ENCODE measurements at regions not wholly inside any gene's neighbourhood (a gene's known extent, or its start where the extent isn't known, plus 50 kb on each side); places are given as distances from the start of the nearest gene placed in this dataset.

GRCh38 chr17:34416116-34416515, 53.1 kb upstream of the CCL1 start:
- ChIA-PET CTCF (no interaction called here), POLR2A (no interaction called here)
- no peak overlapping the region for H3K4me3 ChIP-seq (ENCODE audit: low read depth, low read length)
- TF ChIP-seq ZNF654 (tag by site-specific recombination; IDR thresholded peaks at IDR 0.05; ENCODE audit: low read depth) = no peak
- no peak for TF ChIP-seq ZNF768 (tag by site-specific recombination; IDR thresholded peaks at IDR 0.05)
- TF ChIP-seq ZNF510 (tag by site-specific recombination; IDR thresholded peaks at IDR 0.05; ENCODE audit: insufficient replicate concordance) = no peak
- TF ChIP-seq ZNF585B (tag by site-specific recombination; IDR thresholded peaks at IDR 0.05) = no peak
- no peak for TF ChIP-seq ZNF776 (tag by site-specific recombination; IDR thresholded peaks at IDR 0.05; ENCODE audit: borderline replicate concordance)
- TF ChIP-seq ZNF404 (tag by site-specific recombination; IDR thresholded peaks at IDR 0.05) = no peak
- no peak for TF ChIP-seq ZNF529 (tag by site-specific recombination; IDR thresholded peaks at IDR 0.05; ENCODE audit: insufficient replicate concordance)
- TF ChIP-seq ZNF133 (tag by site-specific recombination; IDR thresholded peaks at IDR 0.05) = no peak
- no peak for TF ChIP-seq ZNF704 (tag by site-specific recombination; IDR thresholded peaks at IDR 0.05)
- TF ChIP-seq, protein P1, sequence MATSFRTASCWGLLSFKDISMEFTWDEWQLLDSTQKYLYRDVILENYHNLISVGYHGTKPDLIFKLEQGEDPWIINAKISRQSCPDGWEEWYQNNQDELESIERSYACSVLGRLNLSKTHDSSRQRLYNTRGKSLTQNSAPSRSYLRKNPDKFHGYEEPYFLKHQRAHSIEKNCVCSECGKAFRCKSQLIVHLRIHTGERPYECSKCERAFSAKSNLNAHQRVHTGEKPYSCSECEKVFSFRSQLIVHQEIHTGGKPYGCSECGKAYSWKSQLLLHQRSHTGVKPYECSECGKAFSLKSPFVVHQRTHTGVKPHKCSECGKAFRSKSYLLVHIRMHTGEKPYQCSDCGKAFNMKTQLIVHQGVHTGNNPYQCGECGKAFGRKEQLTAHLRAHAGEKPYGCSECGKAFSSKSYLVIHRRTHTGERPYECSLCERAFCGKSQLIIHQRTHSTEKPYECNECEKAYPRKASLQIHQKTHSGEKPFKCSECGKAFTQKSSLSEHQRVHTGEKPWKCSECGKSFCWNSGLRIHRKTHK (tag by site-specific recombination; IDR thresholded peaks at IDR 0.05) = no peak
- TF ChIP-seq ZNF274 (IDR thresholded peaks at IDR 0.05; ENCODE audit: low read length) = no peak
- TF ChIP-seq ZNF274 (tag by site-specific recombination; IDR thresholded peaks at IDR 0.05; ENCODE audit: borderline replicate concordance) = no peak
- TF ChIP-seq ZNF175 (tag by site-specific recombination; IDR thresholded peaks at IDR 0.05) = no peak
- TF ChIP-seq GLI4 (tag by site-specific recombination; IDR thresholded peaks at IDR 0.05) = no peak
- H3K27ac ChIP-seq (ENCODE audit: extremely low read depth, low read depth, low read length) = no peak overlapping the region
- H3K9me3 ChIP-seq (ENCODE audit: control insufficient read depth, insufficient read depth, low read depth, low read length) = no peaks in the 10 kb centered on the region
- H3K36me3 ChIP-seq (ENCODE audit: control insufficient read depth in 2 of 2, insufficient read depth in 1 of 2, low read length in 2 of 2) = no peaks in the 10 kb centered on the region
- H3K4me1 ChIP-seq (ENCODE audit: control insufficient read depth, insufficient read depth, low read length) = peaks cover 2% of the 10 kb centered on the region; the same call in 1 of the 2 replicates

DNA sequence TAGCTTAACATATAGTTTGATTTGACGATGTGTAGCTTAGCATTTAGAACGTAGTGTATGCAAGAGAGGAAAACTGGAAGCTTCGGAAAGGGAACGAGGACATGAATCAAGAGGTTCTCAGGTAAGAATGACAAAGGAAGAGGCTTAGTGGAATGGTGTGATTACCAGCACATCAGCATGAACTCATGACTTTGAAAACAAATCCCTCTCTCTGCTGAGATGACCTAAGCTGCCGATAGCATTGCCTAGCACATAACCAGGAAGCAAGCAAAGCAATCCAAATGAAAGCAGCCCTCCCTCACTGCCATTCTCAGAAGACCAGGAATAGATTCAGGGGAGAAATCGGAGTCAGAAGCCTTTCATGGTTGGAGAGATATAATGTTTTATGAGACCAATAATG, 51.3 kb upstream of the CCL1 start:
- ChIA-PET POLR2A (interaction anchor here (1.0 kb wide), 1 partner anchor 10 kb away, joined by 3 read pairs; no protein-coding TSS in a partner anchor), CTCF (interaction anchor here (0.7 kb wide), 1 partner anchor 413 kb away, joined by 3 read pairs; no protein-coding TSS in a partner anchor)
- H3K27ac ChIP-seq (ENCODE audit: extremely low read depth, low read depth, low read length) = no peak overlapping the region
- H3K4me3 ChIP-seq (ENCODE audit: low read depth, low read length) = no peak overlapping the region
- H3K4me1 ChIP-seq (ENCODE audit: control insufficient read depth, insufficient read depth, low read length) = peaks cover 2% of the 10 kb centered on the region; the same call in 1 of the 2 replicates
- H3K36me3 ChIP-seq (ENCODE audit: control insufficient read depth in 2 of 2, insufficient read depth in 1 of 2, low read length in 2 of 2) = no peaks in the 10 kb centered on the region
- H3K9me3 ChIP-seq (ENCODE audit: control insufficient read depth, insufficient read depth, low read depth, low read length) = no peaks in the 10 kb centered on the region
- no peak for TF ChIP-seq ZBTB7A (tag by site-specific recombination; IDR thresholded peaks at IDR 0.05; ENCODE audit: low read depth)
- no peak for TF ChIP-seq ZNF777 (tag by site-specific recombination; IDR thresholded peaks at IDR 0.05; ENCODE audit: borderline replicate concordance)
- TF ChIP-seq ZNF223 (tag by site-specific recombination; IDR thresholded peaks at IDR 0.05) = no peak
- TF ChIP-seq ZNF596 (tag by site-specific recombination; IDR thresholded peaks at IDR 0.05) = no peak
- no peak for TF ChIP-seq SP2 (tag by site-specific recombination; IDR thresholded peaks at IDR 0.05)
- no peak for TF ChIP-seq ZNF2 (tag by site-specific recombination; IDR thresholded peaks at IDR 0.05)
- no peak for TF ChIP-seq ZNF404 (tag by site-specific recombination; IDR thresholded peaks at IDR 0.05)
- no peak for TF ChIP-seq ZNF140 (tag by site-specific recombination; IDR thresholded peaks at IDR 0.05)
- TF ChIP-seq, protein P2, sequence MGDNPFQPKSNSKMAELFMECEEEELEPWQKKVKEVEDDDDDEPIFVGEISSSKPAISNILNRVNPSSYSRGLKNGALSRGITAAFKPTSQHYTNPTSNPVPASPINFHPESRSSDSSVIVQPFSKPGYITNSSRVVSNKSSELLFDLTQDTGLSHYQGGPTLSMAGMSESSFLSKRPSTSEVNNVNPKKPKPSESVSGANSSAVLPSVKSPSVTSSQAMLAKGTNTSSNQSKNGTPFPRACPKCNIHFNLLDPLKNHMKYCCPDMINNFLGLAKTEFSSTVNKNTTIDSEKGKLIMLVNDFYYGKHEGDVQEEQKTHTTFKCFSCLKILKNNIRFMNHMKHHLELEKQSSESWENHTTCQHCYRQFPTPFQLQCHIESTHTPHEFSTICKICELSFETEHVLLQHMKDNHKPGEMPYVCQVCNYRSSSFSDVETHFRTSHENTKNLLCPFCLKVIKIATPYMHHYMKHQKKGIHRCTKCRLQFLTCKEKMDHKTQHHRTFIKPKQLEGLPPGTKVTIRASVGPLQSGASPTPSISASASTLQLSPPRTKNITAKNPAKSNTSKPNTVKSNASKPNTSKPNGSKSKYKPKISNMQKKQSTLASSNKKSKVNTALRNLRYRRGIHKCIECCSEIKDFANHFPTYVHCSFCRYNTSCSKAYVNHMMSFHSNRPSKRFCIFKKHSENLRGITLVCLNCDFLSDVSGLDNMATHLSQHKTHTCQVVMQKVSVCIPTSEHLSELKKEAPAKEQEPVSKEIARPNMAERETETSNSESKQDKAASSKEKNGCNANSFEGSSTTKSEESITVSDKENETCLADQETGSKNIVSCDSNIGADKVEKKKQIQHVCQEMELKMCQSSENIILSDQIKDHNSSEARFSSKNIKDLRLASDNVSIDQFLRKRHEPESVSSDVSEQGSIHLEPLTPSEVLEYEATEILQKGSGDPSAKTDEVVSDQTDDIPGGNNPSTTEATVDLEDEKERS (tag by site-specific recombination; IDR thresholded peaks at IDR 0.05) = no peak
- no peak for TF ChIP-seq ZSCAN16 (tag by site-specific recombination; IDR thresholded peaks at IDR 0.05)
- no peak for TF ChIP-seq ZNF677 (tag by site-specific recombination; IDR thresholded peaks at IDR 0.05)
- no peak for TF ChIP-seq PBX3 (CRISPR knock-in tag; IDR thresholded peaks at IDR 0.05)
- no peak for TF ChIP-seq ZNF239 (tag by site-specific recombination; IDR thresholded peaks at IDR 0.05)

Data from HEK293 (cell line).